NCI-H1694 (cell line): ENCODE measurements at regions not wholly inside any gene's neighbourhood (a gene's known extent, or its start where the extent isn't known, plus 50 kb on each side); places are given as distances from the start of the nearest gene placed in this dataset.

Experiments used
- DNase-seq: peaks from one replicate; lab custom pipeline; 2025; lab: John Stamatoyannopoulos, UW

- DNase-seq, result no peak
These were observed 458.3 kb downstream of the MRPL39 start for GRCh38 chr21:25149022-25149421.

- no peak for DNase-seq
These were observed 467.9 kb downstream of the MRPL39 start for GRCh38 chr21:25139414-25139813.

GRCh38 chr21:25133939-25134338 is 473.3 kb downstream of the MRPL39 start:
- no peak for DNase-seq

- DNase-seq, result no peak
These were observed 479.5 kb downstream of the MRPL39 start for GRCh38 chr21:25127811-25128210.

GRCh38 chr21:25127007-25127406 is 480.3 kb downstream of the MRPL39 start:
- DNase-seq, result no peak

- DNase-seq, result no peak
These were observed 480.7 kb downstream of the MRPL39 start for GRCh38 chr21:25126564-25126963.

- no peak for DNase-seq
These were observed 488.6 kb downstream of the MRPL39 start for GRCh38 chr21:25118648-25119047.

- DNase-seq, result no peak
These were observed 492.3 kb downstream of the MRPL39 start for GRCh38 chr21:25115021-25115420.

GRCh38 chr21:25107708-25108107 is 499.6 kb downstream of the MRPL39 start:
- DNase-seq, result no peak

- DNase-seq, result no peak
These were observed 503.6 kb downstream of the MRPL39 start for GRCh38 chr21:25103500-25104207.

- DNase-seq, result no peak
These were observed 509.6 kb downstream of the MRPL39 start for GRCh38 chr21:25097648-25098047.

GRCh38 chr21:25094695-25095094 is 512.6 kb downstream of the MRPL39 start:
- peak; percentile 9 for DNase-seq

- no peak for DNase-seq
These were observed 514.8 kb downstream of the MRPL39 start for GRCh38 chr21:25092441-25093011.

GRCh38 chr21:25081096-25081495 is 526.2 kb downstream of the MRPL39 start:
- no peak for DNase-seq

GRCh38 chr21:25080661-25081060 is 526.6 kb downstream of the MRPL39 start:
- peak; percentile 24 for DNase-seq

GRCh38 chr21:25080141-25080540 is 527.1 kb downstream of the MRPL39 start:
- DNase-seq, result peak; percentile 97

GRCh38 chr21:25079053-25079452 is 528.2 kb downstream of the MRPL39 start:
- DNase-seq, result peak; percentile 54

- no peak for DNase-seq
These were observed 545.2 kb downstream of the MRPL39 start for GRCh38 chr21:25062061-25062460.

GRCh38 chr21:25054689-25055088 is 552.6 kb downstream of the MRPL39 start:
- DNase-seq, result no peak

GRCh38 chr21:25039461-25040380 is 567.6 kb downstream of the MRPL39 start:
- DNase-seq, result peak; percentile 65

- DNase-seq, result no peak
These were observed 570.5 kb downstream of the MRPL39 start for GRCh38 chr21:25036775-25037174.

GRCh38 chr21:25031750-25032149 is 575.5 kb downstream of the MRPL39 start:
- no peak for DNase-seq

GRCh38 chr21:25029580-25029979 is 577.7 kb downstream of the MRPL39 start:
- no peak for DNase-seq
